ENCODE measurements at regions not wholly inside any gene's neighbourhood (a gene's known extent, or its start where the extent isn't known, plus 50 kb on each side); places are given as distances from the start of the nearest gene placed in this dataset.
A peak's percentile ranks its signal among the peaks of the same experiment; 100 is the strongest.

- H3K4me1 ChIP-seq = peaks cover 0 to 39% (median 14%) of the 10 kb centered on the region in 3 donors
- DNase-seq = peak; percentile 52
- peak overlapping the region; percentile 45 to 70 (median 66) for H3K4me3 ChIP-seq
- H3K27ac ChIP-seq = peak overlapping the region; percentile 89 to 97 (median 96)
- intact Hi-C loops (cut with DNase I) = no loop called here
- peaks cover 0 to 4% (median 0%) of the 10 kb centered on the region in 3 donors for H3K36me3 ChIP-seq
- WGBS, 2 donors = 0 to 1% methylated on average over 18 to 22 of the region's 51 CpGs
- H3K27me3 ChIP-seq = no peaks in the 10 kb centered on the region
- no peaks in the 10 kb centered on the region for H3K9me3 ChIP-seq
- peak in 2 of 6 experiments; percentile 8 to 13 for TF ChIP-seq CTCF (IDR thresholded peaks at IDR 0.05)
- peak; percentile 2 to 99 (median 92) for TF ChIP-seq POLR2A (IDR thresholded peaks at IDR 0.05)
Measured at GRCh38 chr6:27146706-27147505, 100.6 kb upstream of the PRSS16 start.

- DNase-seq = no peak
- no peak for TF ChIP-seq CTCF (IDR thresholded peaks at IDR 0.05)
- TF ChIP-seq POLR2A (IDR thresholded peaks at IDR 0.05) = no peak
- peaks cover 0 to 31% (median 11%) of the 10 kb centered on the region in 3 donors for H3K4me1 ChIP-seq
- WGBS, 2 donors = 89 to 91% methylated on average over 2 of the region's 2 CpGs
- H3K27ac ChIP-seq = no peak overlapping the region
- H3K4me3 ChIP-seq = no peak overlapping the region
- no peaks in the 10 kb centered on the region for H3K36me3 ChIP-seq
- no peaks in the 10 kb centered on the region for H3K9me3 ChIP-seq
- intact Hi-C loops (cut with DNase I) = no loop called here
- no peaks in the 10 kb centered on the region for H3K27me3 ChIP-seq
Measured at GRCh38 chr6:27148404-27148795, 99.1 kb upstream of the PRSS16 start.

- Histone ChIP-seq H3K4me1 (peaks cover 0 to 23% (median 9%) of the 10 kb centered on the region in 3 donors), H3K36me3 (no peaks in the 10 kb centered on the region), H3K4me3 (no peak overlapping the region), H3K27me3 (no peaks in the 10 kb centered on the region), H3K27ac (no peak overlapping the region), H3K9me3 (no peaks in the 10 kb centered on the region)
- WGBS, 2 donors = 67% methylated on average over 1 of the region's 1 CpG; no CpG with 5 or more reads in 1 of the 2 donors
- no peak for TF ChIP-seq CTCF (IDR thresholded peaks at IDR 0.05)
- no peak for TF ChIP-seq POLR2A (IDR thresholded peaks at IDR 0.05)
- intact Hi-C loops (cut with DNase I) = no loop called here
- DNase-seq = no peak
Measured at GRCh38 chr6:27149150-27149549, 98.4 kb upstream of the PRSS16 start.

- peaks cover 0 to 16% (median 0%) of the 10 kb centered on the region in 3 donors for H3K4me1 ChIP-seq
- no peaks in the 10 kb centered on the region for H3K36me3 ChIP-seq
- TF ChIP-seq CTCF (IDR thresholded peaks at IDR 0.05) (no peak), POLR2A (IDR thresholded peaks at IDR 0.05) (no peak)
- DNase-seq = no peak
- no peaks in the 10 kb centered on the region for H3K27me3 ChIP-seq
- 78 to 89% methylated on average over 1 of the region's 1 CpG for WGBS, 2 donors
- intact Hi-C loops (cut with DNase I) = no loop called here
- no peaks in the 10 kb centered on the region for H3K9me3 ChIP-seq
- H3K4me3 ChIP-seq = no peak overlapping the region
- no peak overlapping the region for H3K27ac ChIP-seq
Measured at GRCh38 chr6:27154696-27155095, 92.8 kb upstream of the PRSS16 start.

GRCh38 chr6:27156874-27157458, 90.5 kb upstream of the PRSS16 start:
- peak overlapping the region; percentile 25 to 65 (median 48) for H3K4me3 ChIP-seq
- TF ChIP-seq POLR2A (IDR thresholded peaks at IDR 0.05) = no peak
- TF ChIP-seq CTCF (IDR thresholded peaks at IDR 0.05) = no peak
- peaks cover 0 to 18% (median 0%) of the 10 kb centered on the region in 3 donors for H3K4me1 ChIP-seq
- no peaks in the 10 kb centered on the region for H3K36me3 ChIP-seq
- H3K27me3 ChIP-seq = no peaks in the 10 kb centered on the region
- no peaks in the 10 kb centered on the region for H3K9me3 ChIP-seq
- H3K27ac ChIP-seq = peak overlapping the region; percentile 14 to 48 (median 40)
- DNase-seq = no peak
- WGBS, 2 donors = 30% methylated on average over 15 of the region's 15 CpGs
- intact Hi-C loops (cut with DNase I) = no loop called here

Data from esophagus squamous epithelium (tissue), 5 donors.